ENCODE measurements at regions not wholly inside any gene's neighbourhood (a gene's known extent, or its start where the extent isn't known, plus 50 kb on each side); places are given as distances from the start of the nearest gene placed in this dataset.

DNA sequence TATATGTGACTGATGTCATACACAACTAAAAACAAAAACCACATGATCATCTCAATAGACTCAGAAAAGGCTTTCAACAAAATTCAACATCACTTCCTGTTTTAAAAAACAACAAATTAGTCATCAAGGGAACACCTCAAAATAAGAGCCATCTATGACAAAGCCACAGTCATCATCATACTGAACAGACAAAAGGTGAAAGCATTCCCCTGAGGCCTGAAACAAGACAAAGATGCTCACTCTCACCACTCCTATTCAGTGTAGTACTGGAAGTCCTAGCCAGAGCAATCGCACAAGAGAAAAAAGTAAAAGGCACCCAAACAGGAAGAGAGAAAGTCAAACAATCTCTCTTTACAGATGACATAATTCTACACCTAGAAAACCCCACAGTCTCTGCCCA, 893.5 kb upstream of the EDIL3 start:
- no peaks in the 10 kb centered on the region for H3F3A ChIP-seq (ENCODE audit: insufficient read depth, low read length, poor library complexity, severe bottlenecking)
- H2AFZ ChIP-seq (ENCODE audit: low read depth, low read length): no peak overlapping the region
- no peaks in the 10 kb centered on the region for H3K27me3 ChIP-seq (ENCODE audit: insufficient read depth, low read depth, low read length)
- no peak overlapping the region for H3K4me2 ChIP-seq (ENCODE audit: low read length)
- no peaks in the 10 kb centered on the region for H3K9me2 ChIP-seq (ENCODE audit: insufficient read depth, low read length)
- no peaks in the 10 kb centered on the region for H3K79me2 ChIP-seq (replicated peaks; ENCODE audit: insufficient read depth, low read length)
- no peaks in the 10 kb centered on the region for H3K36me3 ChIP-seq (ENCODE audit: insufficient read depth, low read length)
- H3K4me3 ChIP-seq (ENCODE audit: low read length): no peak overlapping the region
- TF ChIP-seq EZH2 (IDR thresholded peaks at IDR 0.05; ENCODE audit: borderline replicate concordance, insufficient read depth, low read length, poor library complexity, severe bottlenecking) (no peak), POLR2AphosphoS5 (IDR thresholded peaks at IDR 0.05) (no peak), REST (IDR thresholded peaks at IDR 0.05; ENCODE audit: borderline replicate concordance) (no peak), MXI1 (conservative IDR thresholded peaks at IDR 0.05; ENCODE audit: poor library complexity, severe bottlenecking) (no peak), SMC3 (conservative IDR thresholded peaks at IDR 0.05; ENCODE audit: poor library complexity) (no peak), TAF1 (IDR thresholded peaks at IDR 0.05; ENCODE audit: low read depth) (no peak), EP300 (conservative IDR thresholded peaks at IDR 0.05; ENCODE audit: poor library complexity, severe bottlenecking) (no peak), RAD21 (conservative IDR thresholded peaks at IDR 0.05) (no peak)
- TF ChIP-seq, protein P1, sequence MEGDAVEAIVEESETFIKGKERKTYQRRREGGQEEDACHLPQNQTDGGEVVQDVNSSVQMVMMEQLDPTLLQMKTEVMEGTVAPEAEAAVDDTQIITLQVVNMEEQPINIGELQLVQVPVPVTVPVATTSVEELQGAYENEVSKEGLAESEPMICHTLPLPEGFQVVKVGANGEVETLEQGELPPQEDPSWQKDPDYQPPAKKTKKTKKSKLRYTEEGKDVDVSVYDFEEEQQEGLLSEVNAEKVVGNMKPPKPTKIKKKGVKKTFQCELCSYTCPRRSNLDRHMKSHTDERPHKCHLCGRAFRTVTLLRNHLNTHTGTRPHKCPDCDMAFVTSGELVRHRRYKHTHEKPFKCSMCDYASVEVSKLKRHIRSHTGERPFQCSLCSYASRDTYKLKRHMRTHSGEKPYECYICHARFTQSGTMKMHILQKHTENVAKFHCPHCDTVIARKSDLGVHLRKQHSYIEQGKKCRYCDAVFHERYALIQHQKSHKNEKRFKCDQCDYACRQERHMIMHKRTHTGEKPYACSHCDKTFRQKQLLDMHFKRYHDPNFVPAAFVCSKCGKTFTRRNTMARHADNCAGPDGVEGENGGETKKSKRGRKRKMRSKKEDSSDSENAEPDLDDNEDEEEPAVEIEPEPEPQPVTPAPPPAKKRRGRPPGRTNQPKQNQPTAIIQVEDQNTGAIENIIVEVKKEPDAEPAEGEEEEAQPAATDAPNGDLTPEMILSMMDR (IDR thresholded peaks at IDR 0.05; ENCODE audit: poor library complexity, severe bottlenecking): no peak
- no peak overlapping the region for H3K9ac ChIP-seq (ENCODE audit: low read length)
- H3K9me3 ChIP-seq (ENCODE audit: low read length): no peaks in the 10 kb centered on the region
- H4K20me1 ChIP-seq (ENCODE audit: insufficient read depth): no peaks in the 10 kb centered on the region
- no peak overlapping the region for H3K27ac ChIP-seq (ENCODE audit: low read length)

GRCh38 chr5:85288914-85289313, 904.2 kb upstream of the EDIL3 start:
- no peak for TF ChIP-seq MXI1 (conservative IDR thresholded peaks at IDR 0.05; ENCODE audit: poor library complexity, severe bottlenecking)

More at GRCh38 chr5:85288914-85289313, 904.2 kb upstream of the EDIL3 start:
- Histone ChIP-seq H3K4me3 (ENCODE audit: low read length) (no peak overlapping the region), H3K27ac (ENCODE audit: low read length) (no peak overlapping the region), H3F3A (ENCODE audit: insufficient read depth, low read length, poor library complexity, severe bottlenecking) (no peaks in the 10 kb centered on the region), H3K9me2 (ENCODE audit: insufficient read depth, low read length) (no peaks in the 10 kb centered on the region), H3K9me3 (ENCODE audit: low read length) (no peaks in the 10 kb centered on the region), H3K36me3 (ENCODE audit: insufficient read depth, low read length) (no peaks in the 10 kb centered on the region), H2AFZ (ENCODE audit: low read depth, low read length) (no peak overlapping the region), H3K79me2 (replicated peaks; ENCODE audit: insufficient read depth, low read length) (no peaks in the 10 kb centered on the region), H4K20me1 (ENCODE audit: insufficient read depth) (no peaks in the 10 kb centered on the region), H3K27me3 (ENCODE audit: insufficient read depth, low read depth, low read length) (no peaks in the 10 kb centered on the region), H3K4me2 (ENCODE audit: low read length) (no peak overlapping the region), H3K9ac (ENCODE audit: low read length) (no peak overlapping the region)

Measured in neural cell (in vitro differentiated cells).